ENCODE measurements at regions not wholly inside any gene's neighbourhood (a gene's known extent, or its start where the extent isn't known, plus 50 kb on each side); places are given as distances from the start of the nearest gene placed in this dataset.

GRCh38 chr10:78759456-78760120 is 309.2 kb upstream of the ZMIZ1 start:
- no peak for DNase-seq (ENCODE audit: low spot score)

GRCh38 chr10:78760463-78761310 is 308.1 kb upstream of the ZMIZ1 start:
- no peak for DNase-seq (ENCODE audit: low spot score)

GRCh38 chr10:78761311-78761781 is 307.4 kb upstream of the ZMIZ1 start:
- DNase-seq (ENCODE audit: low spot score), result no peak

- no peak for DNase-seq (ENCODE audit: low spot score)
Observed at GRCh38 chr10:78762086-78762630, 306.6 kb upstream of the ZMIZ1 start.

GRCh38 chr10:78763234-78763633 is 305.5 kb upstream of the ZMIZ1 start:
- no peak for DNase-seq (ENCODE audit: low spot score)

- no peak for DNase-seq (ENCODE audit: low spot score)
Observed at GRCh38 chr10:78763651-78764395, 304.9 kb upstream of the ZMIZ1 start.

- no peak for DNase-seq (ENCODE audit: low spot score)
Observed at GRCh38 chr10:78764436-78764835, 304.3 kb upstream of the ZMIZ1 start.

- DNase-seq (ENCODE audit: low spot score), result no peak
Observed at GRCh38 chr10:78764846-78765430, 303.8 kb upstream of the ZMIZ1 start.

- no peak for DNase-seq (ENCODE audit: low spot score)
Observed at GRCh38 chr10:78765726-78766335, 302.9 kb upstream of the ZMIZ1 start.

- no peak for DNase-seq (ENCODE audit: low spot score)
Observed at GRCh38 chr10:78766603-78767002, 302.2 kb upstream of the ZMIZ1 start.

GRCh38 chr10:78768041-78768835 is 300.5 kb upstream of the ZMIZ1 start:
- no peak for DNase-seq (ENCODE audit: low spot score)

GRCh38 chr10:78768876-78769275 is 299.9 kb upstream of the ZMIZ1 start:
- DNase-seq (ENCODE audit: low spot score), result no peak

GRCh38 chr10:78769526-78769925 is 299.2 kb upstream of the ZMIZ1 start:
- DNase-seq (ENCODE audit: low spot score), result no peak

GRCh38 chr10:78770167-78771090 is 298.3 kb upstream of the ZMIZ1 start:
- no peak for DNase-seq (ENCODE audit: low spot score)

GRCh38 chr10:78771260-78771659 is 297.5 kb upstream of the ZMIZ1 start:
- no peak for DNase-seq (ENCODE audit: low spot score)

GRCh38 chr10:78771808-78772455 is 296.8 kb upstream of the ZMIZ1 start:
- DNase-seq (ENCODE audit: low spot score), result no peak

GRCh38 chr10:78772486-78772885 is 296.3 kb upstream of the ZMIZ1 start:
- DNase-seq (ENCODE audit: low spot score), result no peak

GRCh38 chr10:78772986-78773530 is 295.7 kb upstream of the ZMIZ1 start:
- DNase-seq (ENCODE audit: low spot score), result no peak

GRCh38 chr10:78774614-78774998 is 294.2 kb upstream of the ZMIZ1 start:
- DNase-seq (ENCODE audit: low spot score), result no peak
